Uterus (tissue), 3 donors: ENCODE measurements at regions not wholly inside any gene's neighbourhood (a gene's known extent, or its start where the extent isn't known, plus 50 kb on each side); places are given as distances from the start of the nearest gene placed in this dataset.

Source experiments
- DNase-seq, 2 donors: peaks; one replicate each; pipeline ENCODE4 v3.0.0-alpha.2; 2019 to 2020
- H3K27ac ChIP-seq, 2 donors: fragments of 200-600 bp; sonication (generic); 1 replicate in 1 of 2; 2 replicates in 1 of 2; pipeline ENCODE4 v1.5.1; 2016 to 2018
- H3K27me3 ChIP-seq, 2 donors: fragments of 200-600 bp; sonication (generic); one replicate each; pipeline ENCODE4 v1.5.1; 2018 to 2019; ENCODE audit warnings: control low read depth in 1 of 2
- H3K36me3 ChIP-seq, 2 donors: fragments of 200-600 bp; sonication (generic); one replicate each; pipeline ENCODE4 v1.5.1; 2019; ENCODE audit warnings: control low read depth in 1 of 2
- H3K4me1 ChIP-seq, 2 donors: fragments of 200-600 bp; sonication (generic); one replicate each; pipeline ENCODE4 v1.5.1; 2018 to 2019; ENCODE audit warnings: control low read depth in 1 of 2
- H3K4me3 ChIP-seq, 2 donors: fragments of 200-600 bp; sonication (generic); 1 replicate in 1 of 2; 2 replicates in 1 of 2; pipeline ENCODE4 v1.5.1; 2018 to 2019; ENCODE audit warnings: mild to moderate bottlenecking in 1 of 2
- H3K9me3 ChIP-seq, 2 donors: fragments of 200-600 bp; sonication (generic); one replicate each; pipeline ENCODE4 v1.5.1; 2019; ENCODE audit warnings: control low read depth in 1 of 2
- POLR2A ChIP-seq, 2 donors: fragments of 450-650 bp; IDR thresholded peaks; one replicate each; pipeline ENCODE4 v1.6.1; 2016; ENCODE audit warnings: antibody characterized with exemption in 2 of 2, mild to moderate bottlenecking in 1 of 2, moderate library complexity in 1 of 2
- intact Hi-C: fragments of 100-400 bp; cut with DNase I; formaldehyde crosslinking; loops from one replicate; pipeline ENCODE4 v1.15.1; 2023; ENCODE audit warnings: low total_unique reads
- TF ChIP-seq, protein P1 (sequence below), 4 experiments: fragments of 200-600 bp in 2 of 4; fragments of 450-650 bp in 2 of 4; sonication (generic) in 2 of 4; IDR thresholded peaks; one replicate each; pipeline ENCODE4 v1.5.1; 2016 to 2019; ENCODE audit warnings: antibody characterized with exemption in 4 of 4, mild to moderate bottlenecking in 2 of 4, moderate library complexity in 1 of 4
- donor health status: DM: yes; HTN: yes; CAD: no.

DNA sequence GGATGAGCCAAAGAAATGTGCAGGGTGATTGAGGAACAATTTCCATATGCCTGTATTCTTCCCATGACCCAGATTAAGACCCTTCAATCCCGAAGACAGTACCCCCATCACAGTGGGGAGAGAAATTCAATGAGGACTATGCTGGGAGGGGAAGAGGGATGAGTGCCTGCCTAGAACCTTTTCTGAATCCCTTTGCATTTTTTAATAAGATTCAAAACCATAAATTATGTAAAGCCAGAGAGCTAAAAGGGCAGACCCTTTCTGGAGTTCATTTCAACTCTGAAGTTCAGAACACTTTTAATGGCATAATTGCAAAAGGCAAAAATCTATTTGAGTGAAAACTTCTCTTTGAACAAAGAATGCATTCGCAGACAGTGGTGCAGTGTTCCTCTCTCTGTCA lies 529.5 kb downstream of the NTRK3 start:
- Histone ChIP-seq H3K27me3 (no peaks in the 10 kb centered on the region), H3K36me3 (no peaks in the 10 kb centered on the region), H3K4me3 (no peak overlapping the region), H3K4me1 (no peaks in the 10 kb centered on the region), H3K9me3 (no peaks in the 10 kb centered on the region), H3K27ac (no peak overlapping the region)
- intact Hi-C loops: no loop called here
- DNase-seq: no peak
- TF ChIP-seq, protein P1, sequence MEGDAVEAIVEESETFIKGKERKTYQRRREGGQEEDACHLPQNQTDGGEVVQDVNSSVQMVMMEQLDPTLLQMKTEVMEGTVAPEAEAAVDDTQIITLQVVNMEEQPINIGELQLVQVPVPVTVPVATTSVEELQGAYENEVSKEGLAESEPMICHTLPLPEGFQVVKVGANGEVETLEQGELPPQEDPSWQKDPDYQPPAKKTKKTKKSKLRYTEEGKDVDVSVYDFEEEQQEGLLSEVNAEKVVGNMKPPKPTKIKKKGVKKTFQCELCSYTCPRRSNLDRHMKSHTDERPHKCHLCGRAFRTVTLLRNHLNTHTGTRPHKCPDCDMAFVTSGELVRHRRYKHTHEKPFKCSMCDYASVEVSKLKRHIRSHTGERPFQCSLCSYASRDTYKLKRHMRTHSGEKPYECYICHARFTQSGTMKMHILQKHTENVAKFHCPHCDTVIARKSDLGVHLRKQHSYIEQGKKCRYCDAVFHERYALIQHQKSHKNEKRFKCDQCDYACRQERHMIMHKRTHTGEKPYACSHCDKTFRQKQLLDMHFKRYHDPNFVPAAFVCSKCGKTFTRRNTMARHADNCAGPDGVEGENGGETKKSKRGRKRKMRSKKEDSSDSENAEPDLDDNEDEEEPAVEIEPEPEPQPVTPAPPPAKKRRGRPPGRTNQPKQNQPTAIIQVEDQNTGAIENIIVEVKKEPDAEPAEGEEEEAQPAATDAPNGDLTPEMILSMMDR (IDR thresholded peaks at IDR 0.05): no peak
- TF ChIP-seq POLR2A (IDR thresholded peaks at IDR 0.05): no peak

DNA sequence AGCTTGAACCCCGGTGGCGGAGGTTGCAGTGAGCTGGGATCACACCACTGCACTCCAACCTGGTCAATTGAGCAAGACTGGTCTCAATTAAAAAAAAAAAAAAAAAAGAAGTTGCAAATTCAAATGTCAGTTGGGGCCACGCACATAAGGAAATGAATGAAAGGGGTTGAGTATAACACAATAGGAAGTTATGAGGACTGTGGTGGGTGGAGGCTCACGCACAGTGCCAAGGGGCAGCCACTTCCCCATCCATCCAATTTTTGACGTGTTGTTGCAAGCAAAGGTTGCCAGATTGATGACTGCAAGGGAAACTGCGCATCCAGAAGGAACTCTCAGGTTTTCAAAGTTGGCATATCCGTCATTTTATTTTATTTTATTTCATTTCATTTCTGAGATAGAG lies 532.2 kb downstream of the NTRK3 start:
- no peaks in the 10 kb centered on the region for H3K4me1 ChIP-seq
- TF ChIP-seq, protein P1 (IDR thresholded peaks at IDR 0.05): no peak
- no peak for TF ChIP-seq POLR2A (IDR thresholded peaks at IDR 0.05)
- no peak overlapping the region for H3K27ac ChIP-seq
- no peaks in the 10 kb centered on the region for H3K27me3 ChIP-seq
- intact Hi-C loops: no loop called here
- no peak overlapping the region for H3K4me3 ChIP-seq
- H3K36me3 ChIP-seq: no peaks in the 10 kb centered on the region
- DNase-seq: no peak
- H3K9me3 ChIP-seq: no peaks in the 10 kb centered on the region

DNA sequence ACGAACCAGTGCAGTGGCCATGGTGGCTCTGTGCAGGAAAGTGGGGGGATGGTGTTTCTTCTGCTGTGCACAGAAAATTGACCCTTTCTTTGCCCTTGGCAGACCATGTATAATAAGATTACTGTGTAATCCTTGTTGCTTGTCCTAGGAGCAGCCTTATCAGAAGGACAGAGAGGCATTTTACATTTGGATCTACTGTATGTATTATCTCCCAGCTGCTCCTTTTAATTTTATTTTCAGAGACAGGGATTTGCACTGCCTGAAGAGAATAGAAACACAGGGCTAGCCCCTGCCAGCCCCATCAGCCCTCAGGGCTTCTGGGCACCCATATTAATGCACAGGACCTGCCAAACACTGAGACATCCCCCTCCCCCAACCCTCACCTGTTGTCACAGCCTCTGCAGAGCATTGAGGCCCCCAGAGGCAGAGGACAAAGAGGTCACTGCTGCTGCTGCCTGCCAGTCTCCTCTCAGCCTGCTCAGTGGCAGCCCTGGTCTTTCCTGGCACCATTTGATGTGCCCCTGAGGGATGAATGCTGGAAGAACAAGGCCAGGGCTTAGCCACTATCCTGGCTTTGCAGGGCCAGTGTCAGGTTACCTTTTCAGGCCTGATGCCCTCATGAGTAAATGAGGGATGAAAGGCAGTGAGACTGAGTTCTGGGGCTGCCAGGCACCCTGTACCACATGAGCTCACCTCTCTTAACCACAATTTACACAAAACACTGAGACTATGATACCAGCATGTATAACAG lies 533.4 kb downstream of the NTRK3 start:
- Histone ChIP-seq H3K27me3 (no peaks in the 10 kb centered on the region), H3K9me3 (no peaks in the 10 kb centered on the region), H3K4me3 (no peak overlapping the region), H3K27ac (no peak overlapping the region), H3K4me1 (no peaks in the 10 kb centered on the region), H3K36me3 (no peaks in the 10 kb centered on the region)
- no peak for DNase-seq
- intact Hi-C loops: no loop called here
- TF ChIP-seq POLR2A (IDR thresholded peaks at IDR 0.05): no peak
- TF ChIP-seq, protein P1 (IDR thresholded peaks at IDR 0.05): no peak

DNA sequence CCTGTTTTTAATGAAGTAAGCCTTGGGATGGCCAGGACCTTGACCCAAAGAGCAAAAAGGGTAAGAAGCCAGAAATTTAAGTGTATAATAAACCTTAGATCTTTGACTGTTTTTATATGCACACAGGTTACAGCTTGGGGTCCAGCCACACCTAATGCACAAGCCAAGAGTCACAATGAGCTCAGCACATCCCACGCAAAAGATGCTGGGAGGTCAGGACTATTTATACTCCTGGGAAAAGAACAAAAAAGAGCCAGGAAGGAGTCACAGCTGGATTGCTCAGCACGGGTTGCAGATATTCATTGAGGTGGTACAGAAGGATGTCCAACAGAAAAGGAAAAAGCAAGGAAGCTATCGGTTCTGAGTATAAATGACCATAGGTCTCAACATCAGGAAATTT lies 536.3 kb downstream of the NTRK3 start:
- Histone ChIP-seq H3K27me3 (no peaks in the 10 kb centered on the region), H3K4me3 (no peak overlapping the region), H3K4me1 (no peaks in the 10 kb centered on the region), H3K36me3 (no peaks in the 10 kb centered on the region), H3K27ac (no peak overlapping the region), H3K9me3 (no peaks in the 10 kb centered on the region)
- TF ChIP-seq, protein P1 (IDR thresholded peaks at IDR 0.05): no peak
- no peak for TF ChIP-seq POLR2A (IDR thresholded peaks at IDR 0.05)
- DNase-seq: no peak
- intact Hi-C loops: no loop called here

DNA sequence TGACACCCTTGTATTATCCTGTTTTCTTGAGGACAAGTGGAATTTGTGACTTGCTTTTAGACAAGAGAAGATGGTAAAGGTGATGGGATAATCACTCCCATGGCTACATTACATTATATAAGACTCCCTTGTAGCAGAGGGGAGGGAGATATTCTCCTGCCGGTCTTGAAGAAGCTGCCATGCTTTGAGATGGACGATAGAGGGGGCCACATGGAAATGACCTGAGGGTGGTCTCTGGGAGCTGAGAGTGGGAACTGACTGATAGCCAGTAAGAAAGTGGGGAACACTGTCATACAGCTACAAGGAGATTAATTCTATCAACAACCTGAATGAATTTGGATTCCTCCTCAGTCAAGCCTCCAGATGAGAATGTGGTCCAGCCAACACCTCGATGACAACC lies 540.1 kb downstream of the NTRK3 start:
- no peak overlapping the region for H3K27ac ChIP-seq
- H3K9me3 ChIP-seq: no peaks in the 10 kb centered on the region
- no peaks in the 10 kb centered on the region for H3K36me3 ChIP-seq
- no peak overlapping the region for H3K4me3 ChIP-seq
- H3K4me1 ChIP-seq: peaks cover 0 to 14% of the 10 kb centered on the region in 2 donors
- no peak for DNase-seq
- H3K27me3 ChIP-seq: no peaks in the 10 kb centered on the region
- intact Hi-C loops: no loop called here
- no peak for TF ChIP-seq POLR2A (IDR thresholded peaks at IDR 0.05)
- TF ChIP-seq, protein P1 (IDR thresholded peaks at IDR 0.05): no peak
